Nephron (organoid): ENCODE measurements at regions not wholly inside any gene's neighbourhood (a gene's known extent, or its start where the extent isn't known, plus 50 kb on each side); places are given as distances from the start of the nearest gene placed in this dataset.

Experiments
- H3K27ac Mint-ChIP-seq, 3 experiments: 2 replicates each; pipeline ENCODE4 v1.8.0; 2020; ENCODE audit warnings: mixed read lengths in 3 of 3, mild to moderate bottlenecking in 2 of 3, moderate library complexity in 1 of 3
- H3K27me3 Mint-ChIP-seq: 2 replicates; pipeline ENCODE4 v1.8.0; 2021; ENCODE audit warnings: low read depth, mild to moderate bottlenecking, moderate library complexity, mixed read lengths
- H3K36me3 Mint-ChIP-seq: 2 replicates; pipeline ENCODE4 v1.8.0; 2020; ENCODE audit warnings: low read depth, mixed read lengths
- H3K4me1 Mint-ChIP-seq: 2 replicates; pipeline ENCODE4 v1.8.0; 2020; ENCODE audit warnings: mixed read lengths
- H3K4me3 Mint-ChIP-seq, 3 experiments: 2 replicates each; pipeline ENCODE4 v1.8.0; 2020; ENCODE audit warnings: mild to moderate bottlenecking in 3 of 3, mixed read lengths in 3 of 3, moderate library complexity in 2 of 3
- H3K9me3 Mint-ChIP-seq: 2 replicates; pipeline ENCODE4 v1.8.0; 2020; ENCODE audit warnings: mixed read lengths
- TF ChIP-seq, protein P1 (sequence below), 3 experiments: fragments of 200-600 bp; sonication (generic); IDR thresholded peaks; one replicate each; pipeline ENCODE4 v1.5.0; 2021; ENCODE audit warnings: antibody characterized with exemption in 3 of 3; ENCODE audit not compliant: unreplicated experiment in 3 of 3

- Mint-ChIP-seq H3K4me1 (no peaks in the 10 kb centered on the region), H3K36me3 (no peaks in the 10 kb centered on the region), H3K27me3 (no peaks in the 10 kb centered on the region), H3K9me3 (no peaks in the 10 kb centered on the region), H3K27ac (no peak overlapping the region), H3K4me3 (no peak overlapping the region)
- TF ChIP-seq, protein P1, sequence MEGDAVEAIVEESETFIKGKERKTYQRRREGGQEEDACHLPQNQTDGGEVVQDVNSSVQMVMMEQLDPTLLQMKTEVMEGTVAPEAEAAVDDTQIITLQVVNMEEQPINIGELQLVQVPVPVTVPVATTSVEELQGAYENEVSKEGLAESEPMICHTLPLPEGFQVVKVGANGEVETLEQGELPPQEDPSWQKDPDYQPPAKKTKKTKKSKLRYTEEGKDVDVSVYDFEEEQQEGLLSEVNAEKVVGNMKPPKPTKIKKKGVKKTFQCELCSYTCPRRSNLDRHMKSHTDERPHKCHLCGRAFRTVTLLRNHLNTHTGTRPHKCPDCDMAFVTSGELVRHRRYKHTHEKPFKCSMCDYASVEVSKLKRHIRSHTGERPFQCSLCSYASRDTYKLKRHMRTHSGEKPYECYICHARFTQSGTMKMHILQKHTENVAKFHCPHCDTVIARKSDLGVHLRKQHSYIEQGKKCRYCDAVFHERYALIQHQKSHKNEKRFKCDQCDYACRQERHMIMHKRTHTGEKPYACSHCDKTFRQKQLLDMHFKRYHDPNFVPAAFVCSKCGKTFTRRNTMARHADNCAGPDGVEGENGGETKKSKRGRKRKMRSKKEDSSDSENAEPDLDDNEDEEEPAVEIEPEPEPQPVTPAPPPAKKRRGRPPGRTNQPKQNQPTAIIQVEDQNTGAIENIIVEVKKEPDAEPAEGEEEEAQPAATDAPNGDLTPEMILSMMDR (IDR thresholded peaks at IDR 0.05; ENCODE audit: unreplicated experiment in 3 of 3) = no peak
Observed at GRCh38 chr20:6302041-6302440, 179.2 kb upstream of the FERMT1 start.

- H3K4me1 Mint-ChIP-seq = peaks cover 13% of the 10 kb centered on the region
- H3K27ac Mint-ChIP-seq = no peak overlapping the region
- H3K27me3 Mint-ChIP-seq = peaks cover 7% of the 10 kb centered on the region
- H3K4me3 Mint-ChIP-seq = no peak overlapping the region
- no peaks in the 10 kb centered on the region for H3K9me3 Mint-ChIP-seq
- no peaks in the 10 kb centered on the region for H3K36me3 Mint-ChIP-seq
- TF ChIP-seq, protein P1 (IDR thresholded peaks at IDR 0.05; ENCODE audit: unreplicated experiment in 3 of 3) = no peak
Observed at GRCh38 chr20:6299456-6299855, 176.6 kb upstream of the FERMT1 start.

GRCh38 chr20:6298049-6298448 lies 175.2 kb upstream of the FERMT1 start:
- Mint-ChIP-seq H3K9me3 (no peaks in the 10 kb centered on the region), H3K27me3 (peaks cover 7% of the 10 kb centered on the region), H3K27ac (no peak overlapping the region), H3K4me1 (peaks cover 13% of the 10 kb centered on the region), H3K36me3 (no peaks in the 10 kb centered on the region), H3K4me3 (no peak overlapping the region)
- TF ChIP-seq, protein P1 (IDR thresholded peaks at IDR 0.05; ENCODE audit: unreplicated experiment in 3 of 3) = no peak

GRCh38 chr20:6295867-6296256 lies 173.0 kb upstream of the FERMT1 start:
- Mint-ChIP-seq H3K9me3 (no peaks in the 10 kb centered on the region), H3K4me1 (peaks cover 13% of the 10 kb centered on the region), H3K27ac (no peak overlapping the region), H3K36me3 (no peaks in the 10 kb centered on the region), H3K4me3 (no peak overlapping the region), H3K27me3 (peaks cover 7% of the 10 kb centered on the region)
- TF ChIP-seq, protein P1 (IDR thresholded peaks at IDR 0.05; ENCODE audit: unreplicated experiment in 3 of 3) = no peak

DNA sequence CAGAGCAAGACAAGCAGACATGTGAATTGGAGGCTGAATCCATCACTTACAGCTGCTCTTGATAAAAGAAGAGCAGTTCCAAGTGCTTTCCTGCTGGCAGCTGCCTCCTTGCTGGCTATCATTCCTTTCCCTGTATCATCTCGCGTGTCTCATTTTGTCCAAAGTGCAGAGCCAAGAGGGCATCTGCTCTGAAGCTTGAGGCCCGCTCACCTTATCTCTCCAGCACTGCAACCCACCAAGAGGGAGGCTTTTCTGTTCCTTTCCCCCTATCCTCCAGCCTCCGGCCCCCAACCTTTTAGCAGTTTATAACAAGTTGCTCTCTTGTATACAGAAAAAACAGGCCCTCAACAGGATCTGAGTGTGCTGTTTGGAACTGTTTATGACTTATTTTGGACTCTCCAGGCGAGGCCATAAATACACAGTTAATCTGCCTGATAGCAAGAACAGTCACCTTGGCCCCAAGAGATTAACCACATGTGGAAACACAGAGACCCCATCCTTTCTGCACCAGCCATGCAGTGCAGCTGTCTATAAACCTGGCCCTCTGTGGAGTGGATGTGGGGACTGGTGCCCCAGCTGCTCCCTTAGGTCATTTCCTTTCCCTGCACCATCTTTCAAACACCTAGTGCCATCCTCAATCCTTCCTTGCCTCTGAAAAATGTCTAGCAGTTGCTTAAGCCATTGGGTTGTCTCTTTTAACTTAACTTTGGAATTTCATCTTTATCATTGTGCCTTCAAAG lies 172.5 kb upstream of the FERMT1 start:
- H3K36me3 Mint-ChIP-seq = no peaks in the 10 kb centered on the region
- TF ChIP-seq, protein P1 (IDR thresholded peaks at IDR 0.05; ENCODE audit: unreplicated experiment in 3 of 3) = no peak
- peak overlapping the region in 1 of 3 experiments; percentile 30 for H3K27ac Mint-ChIP-seq
- peaks cover 7% of the 10 kb centered on the region for H3K27me3 Mint-ChIP-seq
- H3K9me3 Mint-ChIP-seq = peaks cover 4% of the 10 kb centered on the region
- H3K4me3 Mint-ChIP-seq = no peak overlapping the region
- peaks cover 13% of the 10 kb centered on the region for H3K4me1 Mint-ChIP-seq

DNA sequence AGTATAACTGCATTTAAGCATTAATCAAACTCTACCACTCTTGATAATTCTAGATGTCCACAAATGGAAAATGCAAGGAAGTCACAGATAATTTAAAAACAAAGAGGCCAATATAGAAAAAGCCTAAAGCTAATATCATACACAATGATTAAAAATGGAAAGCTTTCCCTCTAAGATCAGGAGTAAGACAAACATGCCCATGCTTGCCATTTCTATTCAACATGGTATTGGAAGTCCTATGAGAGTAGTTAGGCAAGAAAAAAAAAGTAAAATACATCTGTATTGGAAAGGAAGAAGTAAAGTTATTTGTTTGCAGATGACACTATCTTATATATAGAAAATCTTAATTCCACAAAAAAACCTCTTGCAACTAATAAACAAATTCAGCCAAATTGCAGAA lies 164.6 kb upstream of the FERMT1 start:
- H3K4me1 Mint-ChIP-seq = no peaks in the 10 kb centered on the region
- H3K4me3 Mint-ChIP-seq = no peak overlapping the region
- no peak overlapping the region for H3K27ac Mint-ChIP-seq
- peaks cover 32% of the 10 kb centered on the region for H3K9me3 Mint-ChIP-seq
- TF ChIP-seq, protein P1 (IDR thresholded peaks at IDR 0.05; ENCODE audit: unreplicated experiment in 3 of 3) = no peak
- H3K36me3 Mint-ChIP-seq = peaks cover 4% of the 10 kb centered on the region
- no peaks in the 10 kb centered on the region for H3K27me3 Mint-ChIP-seq
